ENCODE measurements at regions not wholly inside any gene's neighbourhood (a gene's known extent, or its start where the extent isn't known, plus 50 kb on each side); places are given as distances from the start of the nearest gene placed in this dataset.

DNA sequence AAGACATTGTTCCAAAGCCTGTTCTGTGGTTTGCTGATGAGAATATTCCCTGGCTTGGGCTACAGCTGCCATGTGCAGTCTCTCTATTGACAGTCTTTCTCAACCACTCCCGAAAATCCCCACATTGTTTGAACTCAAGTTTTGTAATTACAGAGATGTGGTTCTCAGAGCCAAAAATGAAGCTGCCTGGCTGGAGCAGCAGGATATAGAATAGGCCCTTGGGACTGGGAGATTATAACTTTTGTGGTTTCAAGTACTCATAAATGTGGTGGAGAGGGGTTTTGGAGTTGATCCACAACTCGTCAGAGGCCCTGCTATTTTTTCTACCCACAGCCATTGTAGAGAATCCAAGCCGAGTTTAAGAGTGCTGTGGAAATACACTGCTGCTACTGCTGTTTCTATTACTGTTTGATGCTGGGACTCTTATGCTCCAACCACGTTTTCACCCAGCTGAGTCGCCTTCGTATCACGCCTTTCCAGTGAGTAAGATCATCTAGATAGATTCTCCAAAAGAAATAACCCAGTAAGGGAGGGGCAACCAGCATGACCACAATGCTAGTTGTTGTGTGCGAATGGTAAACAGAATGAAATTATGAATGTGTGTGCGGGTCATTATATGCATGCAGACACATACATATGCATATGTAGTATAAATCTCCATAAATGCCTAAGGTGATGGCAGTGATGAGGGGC lies 57.1 kb upstream of the ATXN3L start:
- TF ChIP-seq, protein P1, sequence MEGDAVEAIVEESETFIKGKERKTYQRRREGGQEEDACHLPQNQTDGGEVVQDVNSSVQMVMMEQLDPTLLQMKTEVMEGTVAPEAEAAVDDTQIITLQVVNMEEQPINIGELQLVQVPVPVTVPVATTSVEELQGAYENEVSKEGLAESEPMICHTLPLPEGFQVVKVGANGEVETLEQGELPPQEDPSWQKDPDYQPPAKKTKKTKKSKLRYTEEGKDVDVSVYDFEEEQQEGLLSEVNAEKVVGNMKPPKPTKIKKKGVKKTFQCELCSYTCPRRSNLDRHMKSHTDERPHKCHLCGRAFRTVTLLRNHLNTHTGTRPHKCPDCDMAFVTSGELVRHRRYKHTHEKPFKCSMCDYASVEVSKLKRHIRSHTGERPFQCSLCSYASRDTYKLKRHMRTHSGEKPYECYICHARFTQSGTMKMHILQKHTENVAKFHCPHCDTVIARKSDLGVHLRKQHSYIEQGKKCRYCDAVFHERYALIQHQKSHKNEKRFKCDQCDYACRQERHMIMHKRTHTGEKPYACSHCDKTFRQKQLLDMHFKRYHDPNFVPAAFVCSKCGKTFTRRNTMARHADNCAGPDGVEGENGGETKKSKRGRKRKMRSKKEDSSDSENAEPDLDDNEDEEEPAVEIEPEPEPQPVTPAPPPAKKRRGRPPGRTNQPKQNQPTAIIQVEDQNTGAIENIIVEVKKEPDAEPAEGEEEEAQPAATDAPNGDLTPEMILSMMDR (IDR thresholded peaks at IDR 0.05): no peak
- TF ChIP-seq POLR2AphosphoS5 (IDR thresholded peaks at IDR 0.05) (peak in 1 of 2 donors; percentile 26), POLR2A (IDR thresholded peaks at IDR 0.05) (no peak)
